Esophagus muscularis mucosa (tissue), 3 donors: ENCODE measurements at regions not wholly inside any gene's neighbourhood (a gene's known extent, or its start where the extent isn't known, plus 50 kb on each side); places are given as distances from the start of the nearest gene placed in this dataset.

Experiments
- CTCF ChIP-seq, 3 experiments: fragments of 200-600 bp in 2 of 3; fragments of 450-650 bp in 1 of 3; sonication (generic) in 2 of 3; IDR thresholded peaks; one replicate each; pipeline ENCODE4 v1.5.1; 2017 to 2019; ENCODE audit warnings: antibody characterized with exemption in 3 of 3, mild to moderate bottlenecking in 2 of 3, moderate library complexity in 1 of 3
- POLR2A ChIP-seq: fragments of 450-650 bp; IDR thresholded peaks from one replicate; pipeline ENCODE4 v1.6.1; 2017; ENCODE audit warnings: antibody characterized with exemption, moderate library complexity, mild to moderate bottlenecking, low read depth
- POLR2AphosphoS5 ChIP-seq, 2 donors: sonication (generic); formaldehyde crosslinking; IDR thresholded peaks; one replicate each; pipeline ENCODE4 v1.6.1; 2017; ENCODE audit warnings: antibody characterized with exemption in 2 of 2

- TF ChIP-seq CTCF (IDR thresholded peaks at IDR 0.05) (no peak), POLR2AphosphoS5 (IDR thresholded peaks at IDR 0.05) (no peak), POLR2A (no peak)
Observed at GRCh38 chr14:80300351-80300750, 89.0 kb upstream of the DIO2 start.
